ENCODE measurements at regions not wholly inside any gene's neighbourhood (a gene's known extent, or its start where the extent isn't known, plus 50 kb on each side); places are given as distances from the start of the nearest gene placed in this dataset.

- no peak for DNase-seq (ENCODE audit: low read depth, low spot score)
- POLR2A ChIA-PET: no interaction called here
- CTCF ChIA-PET: no interaction called here
- H3K4me3 ChIP-seq (ENCODE audit: low read depth, low read length): no peak overlapping the region
- TF ChIP-seq CTCF (IDR thresholded peaks at IDR 0.05; ENCODE audit: insufficient read depth, low read length, missing control alignments): no peak
Observed at GRCh38 chr1:195562074-195562473, 1046.2 kb downstream of the KCNT2 start.

DNA sequence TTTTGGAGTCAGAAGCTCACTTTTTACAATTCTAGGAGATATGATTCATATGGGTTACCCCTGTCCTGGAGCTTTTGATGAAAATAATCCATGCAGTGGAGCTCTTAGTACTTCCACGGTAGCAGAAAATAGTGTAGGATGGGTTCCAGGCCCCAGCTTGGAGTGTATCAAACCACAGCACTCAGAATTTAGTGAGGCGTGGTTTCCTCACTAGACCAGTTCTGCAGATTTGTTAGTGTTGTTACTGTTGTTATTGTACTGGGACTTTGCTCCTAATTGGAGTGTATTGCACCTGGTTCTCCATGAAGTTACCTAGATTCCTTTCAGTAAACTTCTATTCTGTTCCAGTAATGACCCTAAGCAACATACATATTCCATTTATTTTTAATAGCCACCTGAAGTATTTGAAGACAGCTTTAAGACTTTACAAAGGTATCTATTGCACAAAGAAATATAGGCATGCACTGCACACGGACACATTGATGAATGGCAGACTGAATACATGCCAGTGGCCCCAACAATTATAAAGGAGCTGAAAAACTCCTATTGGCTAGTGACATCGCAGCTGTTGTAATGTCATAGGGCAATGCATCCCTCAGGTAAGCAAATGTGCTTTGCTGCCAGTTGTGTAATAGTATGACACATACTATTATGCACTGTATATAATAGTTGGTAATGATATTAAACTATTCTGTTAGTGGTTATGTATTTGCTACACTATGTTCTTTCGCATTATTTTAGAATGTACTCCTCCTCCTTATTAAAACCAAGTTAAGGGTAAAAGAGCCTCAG lies 1058.0 kb downstream of the KCNT2 start:
- TF ChIP-seq CTCF (IDR thresholded peaks at IDR 0.05; ENCODE audit: insufficient read depth, low read length, missing control alignments): no peak
- no peak overlapping the region for H3K4me3 ChIP-seq (ENCODE audit: low read depth, low read length)
- POLR2A ChIA-PET: no interaction called here
- no peak for DNase-seq (ENCODE audit: low read depth, low spot score)
- CTCF ChIA-PET: no interaction called here

GRCh38 chr1:195530961-195531360 lies 1077.3 kb downstream of the KCNT2 start:
- ChIA-PET CTCF (no interaction called here), POLR2A (no interaction called here)
- no peak overlapping the region for H3K4me3 ChIP-seq (ENCODE audit: low read depth, low read length)
- no peak for DNase-seq (ENCODE audit: low read depth, low spot score)
- TF ChIP-seq CTCF (IDR thresholded peaks at IDR 0.05; ENCODE audit: insufficient read depth, low read length, missing control alignments): no peak

GRCh38 chr1:195529881-195530280 lies 1078.4 kb downstream of the KCNT2 start:
- H3K4me3 ChIP-seq (ENCODE audit: low read depth, low read length): no peak overlapping the region
- POLR2A ChIA-PET: no interaction called here
- CTCF ChIA-PET: no interaction called here
- no peak for DNase-seq (ENCODE audit: low read depth, low spot score)
- no peak for TF ChIP-seq CTCF (IDR thresholded peaks at IDR 0.05; ENCODE audit: insufficient read depth, low read length, missing control alignments)

DNA sequence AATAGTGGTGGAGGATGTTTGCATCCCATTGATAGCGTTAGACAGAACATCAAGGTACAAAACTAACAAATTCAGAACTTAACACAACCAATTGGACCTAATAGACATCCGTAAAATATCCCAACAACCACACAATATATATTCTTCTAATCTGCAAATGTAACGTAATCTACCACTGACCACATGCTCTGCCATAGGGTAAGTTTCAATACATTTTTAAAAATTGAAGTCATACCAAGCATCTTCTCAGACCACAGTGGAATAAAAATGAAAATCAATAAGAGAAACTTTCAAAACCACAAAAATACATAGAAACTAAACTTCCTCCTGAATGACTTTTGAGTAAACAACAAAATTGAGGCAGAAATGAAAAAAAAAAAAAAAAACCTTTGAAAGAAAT lies 1087.5 kb downstream of the KCNT2 start:
- no peak overlapping the region for H3K4me3 ChIP-seq (ENCODE audit: low read depth, low read length)
- POLR2A ChIA-PET: no interaction called here
- no peak for TF ChIP-seq CTCF (IDR thresholded peaks at IDR 0.05; ENCODE audit: insufficient read depth, low read length, missing control alignments)
- DNase-seq (ENCODE audit: low read depth, low spot score): no peak
- CTCF ChIA-PET: no interaction called here

DNA sequence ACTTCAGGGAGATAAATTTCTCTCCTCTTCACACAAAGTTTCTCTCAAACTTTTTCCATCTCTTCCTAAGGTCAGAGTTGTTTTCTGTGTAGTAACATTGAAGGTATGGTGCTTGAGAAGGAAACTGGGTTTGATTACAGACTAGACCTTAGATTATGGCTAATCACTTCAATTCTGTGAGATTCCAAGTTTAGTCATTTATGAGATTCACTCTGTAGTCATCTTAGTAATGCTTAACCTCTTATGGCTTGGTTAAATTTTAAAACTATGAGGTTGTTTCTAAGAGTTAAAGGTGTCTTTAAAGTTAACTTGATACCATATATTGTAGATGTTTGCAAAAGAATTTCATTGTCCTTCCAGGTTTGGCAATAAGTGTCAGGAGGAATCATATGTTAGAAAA lies 1092.2 kb downstream of the KCNT2 start:
- no peak for TF ChIP-seq CTCF (IDR thresholded peaks at IDR 0.05; ENCODE audit: insufficient read depth, low read length, missing control alignments)
- no peak for DNase-seq (ENCODE audit: low read depth, low spot score)
- no peak overlapping the region for H3K4me3 ChIP-seq (ENCODE audit: low read depth, low read length)
- ChIA-PET CTCF (no interaction called here), POLR2A (no interaction called here)

Data from AG04449 (cell line).